Adrenal gland (tissue), 5 donors: ENCODE measurements at regions not wholly inside any gene's neighbourhood (a gene's known extent, or its start where the extent isn't known, plus 50 kb on each side); places are given as distances from the start of the nearest gene placed in this dataset.

ENCODE experiments used
- CTCF ChIP-seq, 6 experiments: fragments of 450-650 bp in 4 of 6; fragments of 200-600 bp in 2 of 6; sonication (generic) in 1 of 6; IDR thresholded peaks; 1 replicate in 5 of 6; 2 replicates in 1 of 6; pipeline versions ENCODE4 v1.5.1 to v1.8.0; 2016 to 2021; ENCODE audit warnings: antibody characterized with exemption in 6 of 6, mild to moderate bottlenecking in 2 of 6, moderate library complexity in 1 of 6
- POLR2A ChIP-seq, 2 donors: fragments of 450-650 bp; IDR thresholded peaks; one replicate each; pipeline ENCODE4 v1.6.1; 2017; ENCODE audit warnings: antibody characterized with exemption in 2 of 2, mild to moderate bottlenecking in 2 of 2, moderate library complexity in 1 of 2
- donor health status: DM: no; HTN: no; CAD: no.

DNA sequence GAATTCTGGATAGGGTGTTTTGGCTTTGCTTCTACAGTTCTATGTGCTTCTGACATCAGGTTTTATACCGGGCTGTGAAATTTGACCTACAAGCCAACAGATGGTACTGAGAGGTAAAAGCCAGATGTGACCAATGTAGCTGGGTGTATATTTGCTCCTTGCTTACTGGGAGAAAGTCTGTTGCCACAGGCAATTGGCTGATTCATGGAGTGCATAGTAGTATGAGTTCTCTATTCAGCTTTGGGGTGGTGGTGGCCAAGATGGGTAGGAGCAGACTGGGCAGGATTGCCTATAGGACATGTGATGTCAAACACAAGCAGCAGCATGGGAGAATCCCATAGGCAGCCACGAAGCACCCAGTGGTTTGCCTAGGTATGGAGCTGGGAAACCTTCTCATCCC lies 1827.0 kb downstream of the C4orf33 start:
- TF ChIP-seq CTCF (IDR thresholded peaks at IDR 0.05) (no peak), POLR2A (IDR thresholded peaks at IDR 0.05) (no peak)
